NCI-H2081 (cell line): ENCODE measurements at regions not wholly inside any gene's neighbourhood (a gene's known extent, or its start where the extent isn't known, plus 50 kb on each side); places are given as distances from the start of the nearest gene placed in this dataset.

ENCODE experiments used
- DNase-seq, 2 experiments: peaks; one replicate each; lab custom pipeline; 2025; lab: John Stamatoyannopoulos, UW

DNA sequence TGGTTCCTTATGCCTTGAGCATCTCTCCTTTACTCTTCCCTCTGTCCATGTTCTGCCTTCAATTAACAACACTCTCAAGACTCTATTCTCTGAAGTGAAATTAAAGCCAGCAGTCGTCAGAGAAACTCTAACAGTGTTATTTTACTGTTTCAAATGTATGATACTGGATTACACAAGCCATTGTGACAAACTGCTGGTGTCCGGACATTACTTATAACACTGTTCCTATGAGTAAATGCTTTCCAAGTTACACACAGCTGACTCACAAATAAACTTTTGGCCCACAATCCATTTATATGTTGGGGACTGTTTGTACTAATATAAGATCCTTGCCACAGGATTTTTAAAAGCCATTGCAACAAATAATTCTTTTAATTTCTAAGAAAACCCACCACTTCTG, 63.2 kb upstream of the GHR start:
- no peak for DNase-seq

- DNase-seq = no peak
Observed at GRCh38 chr5:42360616-42361314, 62.5 kb upstream of the GHR start.

GRCh38 chr5:42361315-42361688, 61.9 kb upstream of the GHR start:
- DNase-seq = no peak

- DNase-seq = no peak
Observed at GRCh38 chr5:42366051-42366450, 57.2 kb upstream of the GHR start.
